Hepatocyte (in vitro differentiated cells): ENCODE measurements at regions not wholly inside any gene's neighbourhood (a gene's known extent, or its start where the extent isn't known, plus 50 kb on each side); places are given as distances from the start of the nearest gene placed in this dataset.

Source experiments
- CTCF ChIP-seq: fragments of 200-600 bp; sonication (generic); IDR thresholded peaks from 2 replicates; pipeline ENCODE4 v1.5.1; 2016; ENCODE audit warnings: antibody characterized with exemption, mild to moderate bottlenecking; ENCODE audit not compliant: poor library complexity
- EZH2 ChIP-seq: fragments of 200-600 bp; sonication (generic); IDR thresholded peaks from 2 replicates; pipeline ENCODE4 v1.6.1; 2016; ENCODE audit warnings: antibody characterized with exemption, mild to moderate bottlenecking, borderline replicate concordance
- EZH2phosphoT487 ChIP-seq: fragments of 200-600 bp; sonication (generic); IDR thresholded peaks from one replicate; pipeline ENCODE4 v1.6.1; 2018; ENCODE audit warnings: antibody characterized with exemption, mild to moderate bottlenecking, low read depth, moderate library complexity; ENCODE audit not compliant: unreplicated experiment, severe bottlenecking

- TF ChIP-seq EZH2phosphoT487 = no peak
- no peak for TF ChIP-seq CTCF
- no peak for TF ChIP-seq EZH2
Observed at GRCh38 chr7:124322561-124322960, 289.7 kb upstream of the TMEM229A start.
